ENCODE measurements at regions not wholly inside any gene's neighbourhood (a gene's known extent, or its start where the extent isn't known, plus 50 kb on each side); places are given as distances from the start of the nearest gene placed in this dataset.

DNA sequence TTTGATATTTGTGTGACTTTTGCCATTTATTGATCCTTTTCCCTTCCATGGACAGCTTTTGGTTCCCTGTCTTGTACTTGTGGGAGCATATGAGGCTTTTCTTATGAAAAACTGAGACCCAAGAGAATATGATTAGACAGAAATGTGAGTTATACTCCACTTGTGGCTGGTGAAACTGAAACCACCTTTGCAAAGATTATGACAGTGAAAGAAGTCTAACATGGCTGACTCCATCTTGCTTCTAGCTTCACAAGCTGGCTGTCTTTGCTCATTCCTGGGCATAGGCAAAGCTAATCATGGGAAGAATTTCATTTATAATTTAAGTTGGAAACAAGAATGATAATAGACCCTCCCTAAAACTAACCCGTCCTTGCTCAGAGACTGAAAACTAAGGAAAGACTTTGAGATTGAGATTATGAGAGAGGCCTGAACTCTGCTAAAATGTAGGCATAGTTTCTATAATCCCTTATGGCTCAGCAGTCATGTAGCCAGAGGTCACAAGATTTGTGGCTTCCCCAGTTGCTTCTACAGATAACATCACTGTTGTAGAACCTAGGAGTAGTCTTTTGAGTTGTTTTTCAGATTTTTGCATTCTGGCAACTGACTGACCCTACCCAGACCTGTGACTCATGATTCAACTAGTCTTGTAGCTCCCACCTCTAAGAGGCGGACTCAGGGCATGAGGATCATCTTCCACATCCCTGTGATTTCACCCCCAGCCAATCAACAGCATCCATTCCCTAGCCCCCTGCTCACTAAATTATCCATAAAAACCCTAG, 50.9 kb upstream of the CD2AP start:
- H4K91ac ChIP-seq (ENCODE audit: insufficient read depth, low read depth, low read length): no peak overlapping the region
- no peaks in the 10 kb centered on the region for H3K9me1 ChIP-seq (ENCODE audit: insufficient read depth, low read length)
- no peak overlapping the region for H3K4me2 ChIP-seq (ENCODE audit: low read depth, low read length)
- no peak overlapping the region for H2AK9ac ChIP-seq (replicated peaks; ENCODE audit: low read depth, low read length, poor library complexity)
- ATAC-seq (ENCODE audit: low read depth): no peak
- H3K56ac ChIP-seq (ENCODE audit: extremely low read depth, insufficient read depth, low read length): no peak overlapping the region
- no peak overlapping the region for H3K14ac ChIP-seq (replicated peaks; ENCODE audit: low read depth, low read length)
- no peaks in the 10 kb centered on the region for H3K79me1 ChIP-seq (ENCODE audit: low read depth in 1 of 2, low read length in 2 of 2)
- H2BK20ac ChIP-seq (ENCODE audit: low read depth, low read length): no peak overlapping the region
- no peaks in the 10 kb centered on the region for H3K27me3 ChIP-seq (ENCODE audit: control insufficient read depth, insufficient read depth, low read length)
- H2AFZ ChIP-seq (replicated peaks; ENCODE audit: low read length, poor library complexity): no peak overlapping the region
- no TSS peak for BruUV-seq (replicated peaks)
- TF ChIP-seq MAZ (IDR thresholded peaks at IDR 0.05; ENCODE audit: borderline replicate concordance, low read depth, low read length) (no peak), FOS (IDR thresholded peaks at IDR 0.05; ENCODE audit: low read depth, low read length) (no peak), NFE2L2 (IDR thresholded peaks at IDR 0.05; ENCODE audit: low read depth, low read length) (no peak), RCOR1 (IDR thresholded peaks at IDR 0.05; ENCODE audit: insufficient replicate concordance, low read length) (no peak)
- TF ChIP-seq, protein P1, sequence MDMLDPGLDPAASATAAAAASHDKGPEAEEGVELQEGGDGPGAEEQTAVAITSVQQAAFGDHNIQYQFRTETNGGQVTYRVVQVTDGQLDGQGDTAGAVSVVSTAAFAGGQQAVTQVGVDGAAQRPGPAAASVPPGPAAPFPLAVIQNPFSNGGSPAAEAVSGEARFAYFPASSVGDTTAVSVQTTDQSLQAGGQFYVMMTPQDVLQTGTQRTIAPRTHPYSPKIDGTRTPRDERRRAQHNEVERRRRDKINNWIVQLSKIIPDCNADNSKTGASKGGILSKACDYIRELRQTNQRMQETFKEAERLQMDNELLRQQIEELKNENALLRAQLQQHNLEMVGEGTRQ (IDR thresholded peaks at IDR 0.05; ENCODE audit: low read depth, low read length): no peak
- 0 out of 2 replicates have a peak, but pooled peaks cover 2% of the 10 kb centered on the region for H3K9me3 ChIP-seq (ENCODE audit: control insufficient read depth, insufficient read depth, low read length)
- H2BK15ac ChIP-seq (ENCODE audit: low read depth, low read length): no peak overlapping the region
- no peak overlapping the region for H4K5ac ChIP-seq (ENCODE audit: low read depth, low read length)
- no peak overlapping the region for H3K9ac ChIP-seq (ENCODE audit: low read depth, low read length)
- in situ Hi-C loops (cut with MboI; ENCODE audit: low sequenced_read_pairs) (no loop called here), intact Hi-C loops (cut with micrococcal nuclease) (no loop called here), dilution Hi-C loops (cut with HindIII; ENCODE audit: low sequenced_read_pairs, unreplicated experiment) (no loop called here)
- H3K18ac ChIP-seq (ENCODE audit: low read depth, low read length): no peak overlapping the region
- H3K4me1 ChIP-seq (ENCODE audit: control insufficient read depth, insufficient read depth, low read length): no peaks in the 10 kb centered on the region
- ChIA-PET CTCF (interaction anchor here (1.0 kb wide), 1 partner anchor 9 kb away, joined by 3 read pairs; no protein-coding TSS in a partner anchor), POLR2A (ENCODE audit: unreplicated experiment) (no interaction called here)
- H2BK5ac ChIP-seq (ENCODE audit: low read depth, low read length, poor library complexity, severe bottlenecking): no peak overlapping the region
- no CpG with 5 or more reads among the region's 2 CpGs for WGBS, 2 experiments (ENCODE audit: extremely low coverage in 2 of 2, insufficient read length in 1 of 2)
- no peak for DNase-seq
- no peaks in the 10 kb centered on the region for H4K20me1 ChIP-seq (ENCODE audit: insufficient read depth, low read length)
- H3K4me3 ChIP-seq (ENCODE audit: insufficient read depth, low read depth, low read length): no peak overlapping the region
- no peaks in the 10 kb centered on the region for H3K36me3 ChIP-seq (ENCODE audit: control insufficient read depth, insufficient read depth, low read length)
- no peak overlapping the region for H2BK120ac ChIP-seq (ENCODE audit: low read depth, low read length)
- H2AK5ac ChIP-seq (ENCODE audit: low read depth, low read length): no peak overlapping the region
- no peak overlapping the region for H3K4ac ChIP-seq (ENCODE audit: low read depth, low read length)
- H3K27ac ChIP-seq (ENCODE audit: insufficient read depth, low read length): no peak overlapping the region
- no peak overlapping the region for H3K23ac ChIP-seq (ENCODE audit: low read depth, low read length)
- H4K8ac ChIP-seq (ENCODE audit: low read depth in 2 of 2, low read length in 2 of 2): no peak overlapping the region

Measured in IMR-90 (cell line).